ENCODE measurements at regions not wholly inside any gene's neighbourhood (a gene's known extent, or its start where the extent isn't known, plus 50 kb on each side); places are given as distances from the start of the nearest gene placed in this dataset.

GRCh38 chr15:94951538-94951937 is 720.2 kb downstream of the MCTP2 start:
- no peaks in the 10 kb centered on the region for H3K36me3 ChIP-seq
- DNase-seq = no peak
- H3K4me1 ChIP-seq = no peaks in the 10 kb centered on the region
- no peak overlapping the region for H3K4me3 ChIP-seq (ENCODE audit: low read depth, low read length)
- H3K9me3 ChIP-seq = no peaks in the 10 kb centered on the region
- TF ChIP-seq, protein P1, sequence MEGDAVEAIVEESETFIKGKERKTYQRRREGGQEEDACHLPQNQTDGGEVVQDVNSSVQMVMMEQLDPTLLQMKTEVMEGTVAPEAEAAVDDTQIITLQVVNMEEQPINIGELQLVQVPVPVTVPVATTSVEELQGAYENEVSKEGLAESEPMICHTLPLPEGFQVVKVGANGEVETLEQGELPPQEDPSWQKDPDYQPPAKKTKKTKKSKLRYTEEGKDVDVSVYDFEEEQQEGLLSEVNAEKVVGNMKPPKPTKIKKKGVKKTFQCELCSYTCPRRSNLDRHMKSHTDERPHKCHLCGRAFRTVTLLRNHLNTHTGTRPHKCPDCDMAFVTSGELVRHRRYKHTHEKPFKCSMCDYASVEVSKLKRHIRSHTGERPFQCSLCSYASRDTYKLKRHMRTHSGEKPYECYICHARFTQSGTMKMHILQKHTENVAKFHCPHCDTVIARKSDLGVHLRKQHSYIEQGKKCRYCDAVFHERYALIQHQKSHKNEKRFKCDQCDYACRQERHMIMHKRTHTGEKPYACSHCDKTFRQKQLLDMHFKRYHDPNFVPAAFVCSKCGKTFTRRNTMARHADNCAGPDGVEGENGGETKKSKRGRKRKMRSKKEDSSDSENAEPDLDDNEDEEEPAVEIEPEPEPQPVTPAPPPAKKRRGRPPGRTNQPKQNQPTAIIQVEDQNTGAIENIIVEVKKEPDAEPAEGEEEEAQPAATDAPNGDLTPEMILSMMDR (IDR thresholded peaks at IDR 0.05; ENCODE audit: low read depth, low read length) = no peak
- H3K27me3 ChIP-seq = no peaks in the 10 kb centered on the region

DNA sequence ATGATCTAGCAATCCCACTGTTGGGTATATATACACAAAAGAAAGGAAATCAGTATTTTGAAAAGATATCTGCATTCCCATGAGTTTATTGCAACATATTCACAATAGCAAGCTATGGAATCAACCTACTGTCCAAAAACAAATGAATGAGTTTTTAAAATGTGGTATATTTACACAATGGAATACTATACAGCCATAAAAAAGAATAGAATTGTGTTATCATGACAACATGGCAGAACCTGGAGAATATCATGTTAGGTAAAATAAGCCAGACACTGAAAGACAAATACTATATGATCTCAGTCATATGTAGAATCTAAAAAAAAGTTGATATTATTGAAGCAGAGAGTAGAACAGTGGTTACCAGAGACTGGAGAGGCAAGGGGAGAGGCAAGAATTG is 732.6 kb downstream of the MCTP2 start:
- DNase-seq = no peak
- Histone ChIP-seq H3K9me3 (no peaks in the 10 kb centered on the region), H3K27me3 (no peaks in the 10 kb centered on the region), H3K36me3 (no peaks in the 10 kb centered on the region), H3K4me3 (ENCODE audit: low read depth, low read length) (no peak overlapping the region), H3K4me1 (no peaks in the 10 kb centered on the region)
- TF ChIP-seq, protein P1 (IDR thresholded peaks at IDR 0.05; ENCODE audit: low read depth, low read length) = no peak

DNA sequence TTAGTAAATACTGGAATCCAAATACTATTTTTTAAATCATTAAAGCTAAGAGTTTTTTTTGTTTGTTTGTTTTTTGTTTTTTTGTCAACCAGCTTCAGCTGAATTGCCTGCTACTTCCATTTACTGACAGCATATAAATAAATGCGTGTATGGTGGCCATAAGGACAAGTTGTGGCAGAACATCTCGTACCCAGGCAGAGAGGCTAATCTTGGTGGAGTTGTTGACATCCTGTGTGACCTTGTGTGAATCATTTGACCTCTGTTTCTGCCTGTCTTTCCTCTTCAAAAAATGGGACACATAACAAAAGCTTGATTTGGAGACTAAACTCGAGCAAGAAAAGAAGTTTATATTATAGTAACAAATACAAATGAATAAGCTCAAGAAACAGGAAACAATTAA is 734.2 kb downstream of the MCTP2 start:
- TF ChIP-seq, protein P1 (IDR thresholded peaks at IDR 0.05; ENCODE audit: low read depth, low read length) = no peak
- H3K4me3 ChIP-seq (ENCODE audit: low read depth, low read length) = no peak overlapping the region
- no peaks in the 10 kb centered on the region for H3K9me3 ChIP-seq
- no peaks in the 10 kb centered on the region for H3K36me3 ChIP-seq
- no peaks in the 10 kb centered on the region for H3K27me3 ChIP-seq
- no peak for DNase-seq
- no peaks in the 10 kb centered on the region for H3K4me1 ChIP-seq

GRCh38 chr15:94968133-94968532 is 736.8 kb downstream of the MCTP2 start:
- DNase-seq = no peak
- TF ChIP-seq, protein P1 (IDR thresholded peaks at IDR 0.05; ENCODE audit: low read depth, low read length) = no peak
- Histone ChIP-seq H3K9me3 (no peaks in the 10 kb centered on the region), H3K4me1 (no peaks in the 10 kb centered on the region), H3K27me3 (no peaks in the 10 kb centered on the region), H3K4me3 (ENCODE audit: low read depth, low read length) (no peak overlapping the region), H3K36me3 (no peaks in the 10 kb centered on the region)

DNA sequence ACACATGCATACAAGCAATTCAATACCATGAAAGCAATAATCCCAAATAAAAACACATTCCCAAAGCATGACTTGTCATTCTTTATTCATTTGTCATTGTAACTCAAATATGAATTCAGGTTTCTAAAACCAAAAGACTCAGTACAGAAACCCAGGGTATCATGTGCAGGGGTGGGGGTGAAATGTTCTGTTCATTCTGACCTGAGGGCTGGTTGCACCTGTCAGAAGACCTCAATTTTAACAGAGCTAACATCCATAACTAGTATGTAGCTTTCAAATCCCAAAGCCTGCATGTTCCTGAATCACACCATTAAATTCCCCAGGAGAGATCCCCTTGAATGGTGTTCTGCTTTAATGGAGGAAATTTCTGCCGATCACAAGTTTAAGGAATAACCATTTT is 738.7 kb downstream of the MCTP2 start:
- Histone ChIP-seq H3K36me3 (no peaks in the 10 kb centered on the region), H3K9me3 (no peaks in the 10 kb centered on the region), H3K4me1 (no peaks in the 10 kb centered on the region), H3K27me3 (no peaks in the 10 kb centered on the region), H3K4me3 (ENCODE audit: low read depth, low read length) (no peak overlapping the region)
- no peak for DNase-seq
- TF ChIP-seq, protein P1 (IDR thresholded peaks at IDR 0.05; ENCODE audit: low read depth, low read length) = no peak

GRCh38 chr15:94970802-94971201 is 739.4 kb downstream of the MCTP2 start:
- Histone ChIP-seq H3K27me3 (no peaks in the 10 kb centered on the region), H3K36me3 (no peaks in the 10 kb centered on the region), H3K9me3 (no peaks in the 10 kb centered on the region), H3K4me3 (ENCODE audit: low read depth, low read length) (no peak overlapping the region), H3K4me1 (no peaks in the 10 kb centered on the region)
- TF ChIP-seq, protein P1 (IDR thresholded peaks at IDR 0.05; ENCODE audit: low read depth, low read length) = no peak
- DNase-seq = no peak
